ENCODE measurements at regions not wholly inside any gene's neighbourhood (a gene's known extent, or its start where the extent isn't known, plus 50 kb on each side); places are given as distances from the start of the nearest gene placed in this dataset.

DNA sequence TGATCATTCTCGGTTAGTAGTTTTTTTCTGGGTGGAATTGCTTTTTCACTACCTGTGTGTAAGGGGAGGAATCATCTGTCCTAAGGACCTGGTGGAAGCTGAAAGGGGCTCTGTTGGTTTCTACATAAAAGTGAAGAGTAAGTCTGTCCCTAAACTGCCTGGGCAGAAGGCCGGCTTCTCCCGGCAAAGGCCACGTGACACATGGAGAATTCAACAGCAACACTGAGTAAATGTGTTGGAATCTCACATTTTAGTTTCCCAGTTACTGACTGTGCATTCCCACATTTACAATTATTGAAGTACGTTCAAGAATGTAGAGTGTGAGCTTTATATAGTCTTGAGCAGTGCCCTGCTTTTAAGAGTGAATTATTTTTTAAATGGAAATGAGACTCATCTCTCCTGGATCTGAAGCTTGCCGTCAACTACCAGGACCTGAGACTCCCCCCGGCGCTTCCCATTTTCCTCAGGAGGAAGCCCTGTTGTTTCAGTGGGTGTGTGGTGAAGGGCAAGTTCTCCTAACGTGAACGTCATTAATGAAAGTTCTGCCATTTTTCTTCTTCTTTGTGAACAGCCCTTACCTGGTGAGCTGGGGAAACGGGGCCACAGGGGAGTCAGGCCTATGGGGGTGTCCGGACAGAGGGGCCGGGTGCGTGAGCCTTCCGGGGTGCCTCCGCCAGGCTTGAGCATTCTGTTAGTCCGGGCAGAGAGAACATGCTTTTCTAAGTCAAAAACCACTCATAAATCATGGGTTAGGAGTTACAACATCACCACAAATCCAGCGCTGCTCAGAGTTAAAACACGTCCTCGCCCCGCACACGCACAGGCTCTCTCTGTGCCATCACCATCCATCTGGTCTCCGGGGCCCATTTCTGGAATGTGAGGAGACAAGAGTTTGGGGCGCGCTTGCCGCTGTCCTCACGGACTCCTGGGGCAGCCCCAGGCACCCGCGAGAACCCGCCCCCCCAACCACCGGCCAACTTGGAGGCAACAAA lies 56.6 kb upstream of the SMOC2 start:
- H3K4me3 ChIP-seq (ENCODE audit: low read depth, low read length): no peak overlapping the region
- in situ Hi-C loops (cut with HindIII; ENCODE audit: low sequenced_read_pairs): no loop called here
- TF ChIP-seq, protein P1, sequence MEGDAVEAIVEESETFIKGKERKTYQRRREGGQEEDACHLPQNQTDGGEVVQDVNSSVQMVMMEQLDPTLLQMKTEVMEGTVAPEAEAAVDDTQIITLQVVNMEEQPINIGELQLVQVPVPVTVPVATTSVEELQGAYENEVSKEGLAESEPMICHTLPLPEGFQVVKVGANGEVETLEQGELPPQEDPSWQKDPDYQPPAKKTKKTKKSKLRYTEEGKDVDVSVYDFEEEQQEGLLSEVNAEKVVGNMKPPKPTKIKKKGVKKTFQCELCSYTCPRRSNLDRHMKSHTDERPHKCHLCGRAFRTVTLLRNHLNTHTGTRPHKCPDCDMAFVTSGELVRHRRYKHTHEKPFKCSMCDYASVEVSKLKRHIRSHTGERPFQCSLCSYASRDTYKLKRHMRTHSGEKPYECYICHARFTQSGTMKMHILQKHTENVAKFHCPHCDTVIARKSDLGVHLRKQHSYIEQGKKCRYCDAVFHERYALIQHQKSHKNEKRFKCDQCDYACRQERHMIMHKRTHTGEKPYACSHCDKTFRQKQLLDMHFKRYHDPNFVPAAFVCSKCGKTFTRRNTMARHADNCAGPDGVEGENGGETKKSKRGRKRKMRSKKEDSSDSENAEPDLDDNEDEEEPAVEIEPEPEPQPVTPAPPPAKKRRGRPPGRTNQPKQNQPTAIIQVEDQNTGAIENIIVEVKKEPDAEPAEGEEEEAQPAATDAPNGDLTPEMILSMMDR (IDR thresholded peaks at IDR 0.05; ENCODE audit: low read depth, low read length, missing control alignments): no peak
- DNase-seq (ENCODE audit: low read depth): no peak

DNA sequence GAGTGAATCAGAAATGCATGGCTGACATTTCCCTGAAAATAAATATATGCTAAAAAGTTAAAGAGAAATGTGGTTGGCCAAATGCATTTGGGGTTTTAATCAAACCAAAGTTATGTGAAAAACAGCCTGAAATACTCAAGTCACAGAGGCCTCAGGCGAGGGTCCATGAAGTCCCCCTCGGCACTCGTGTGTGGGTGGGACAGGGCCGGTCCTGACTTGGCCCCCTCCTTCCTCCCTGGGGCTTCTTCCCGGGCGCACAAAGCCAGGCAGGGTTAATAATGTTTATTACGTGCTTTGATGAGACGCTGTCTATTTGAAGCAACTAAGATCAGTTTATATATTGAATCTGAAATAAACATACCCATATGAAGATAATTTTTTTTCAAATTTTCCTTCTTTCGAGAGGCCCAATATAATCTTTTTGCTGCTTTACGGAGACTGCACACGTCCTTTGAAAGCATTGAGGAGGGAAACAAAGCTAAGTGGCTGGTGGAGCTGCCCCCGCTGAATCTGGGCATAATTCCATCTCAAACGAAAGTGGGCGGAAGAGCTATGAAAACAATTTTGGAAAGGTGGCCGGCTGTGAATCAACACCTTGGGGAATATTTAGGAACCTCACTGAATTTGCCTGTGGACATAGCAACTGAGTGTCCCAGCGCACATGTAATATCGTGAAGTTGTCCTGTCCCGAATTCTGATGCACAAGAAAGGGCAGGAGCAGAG lies 55.8 kb upstream of the SMOC2 start:
- H3K4me3 ChIP-seq (ENCODE audit: low read depth, low read length): no peak overlapping the region
- TF ChIP-seq, protein P1 (IDR thresholded peaks at IDR 0.05; ENCODE audit: low read depth, low read length, missing control alignments): no peak
- in situ Hi-C loops (cut with HindIII; ENCODE audit: low sequenced_read_pairs): no loop called here
- no peak for DNase-seq (ENCODE audit: low read depth)

DNA sequence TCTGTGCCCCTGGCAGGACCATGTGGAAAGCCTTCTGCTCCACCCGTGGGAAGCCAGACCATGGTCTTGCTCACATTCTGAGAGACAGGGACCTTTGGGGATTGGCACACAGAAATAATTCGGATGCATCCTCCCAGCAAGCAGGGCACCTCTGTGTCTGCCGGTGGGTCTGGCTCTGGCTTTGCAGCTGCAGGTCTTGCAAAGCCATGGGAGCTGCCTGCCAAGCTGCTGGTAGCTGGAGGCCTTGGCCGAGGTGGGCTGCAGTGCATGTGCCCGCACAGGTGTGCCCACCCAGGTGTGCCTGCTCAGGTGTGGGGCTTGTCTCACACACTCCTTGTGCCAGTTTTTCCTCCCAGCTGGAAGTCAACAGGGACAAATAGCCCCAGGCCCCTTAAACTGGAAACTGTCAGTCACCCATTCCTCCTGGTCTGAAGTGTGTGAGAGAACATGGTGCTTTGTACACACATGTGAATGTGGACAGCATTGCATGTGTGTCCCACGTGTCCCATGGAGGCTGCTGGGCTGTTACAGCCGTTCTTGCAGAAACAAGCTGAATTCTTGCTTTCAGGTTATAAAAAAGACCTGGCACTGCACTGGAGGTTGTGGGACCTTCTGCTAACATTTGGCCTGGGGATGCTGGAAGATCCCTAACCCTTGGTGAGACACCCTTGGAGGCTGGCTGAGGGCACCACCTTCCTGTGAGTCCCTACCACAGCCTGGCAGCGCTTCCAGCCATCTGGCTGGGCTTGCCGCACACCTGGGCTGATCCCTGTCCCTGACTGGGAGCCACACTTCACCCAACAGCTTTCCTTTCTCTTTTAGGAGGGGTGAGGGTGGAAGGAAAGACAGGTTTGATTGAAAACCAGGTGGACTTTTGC lies 54.9 kb upstream of the SMOC2 start:
- TF ChIP-seq, protein P1 (IDR thresholded peaks at IDR 0.05; ENCODE audit: low read depth, low read length, missing control alignments): no peak
- DNase-seq (ENCODE audit: low read depth): no peak
- in situ Hi-C loops (cut with HindIII; ENCODE audit: low sequenced_read_pairs): no loop called here
- no peak overlapping the region for H3K4me3 ChIP-seq (ENCODE audit: low read depth, low read length)

DNA sequence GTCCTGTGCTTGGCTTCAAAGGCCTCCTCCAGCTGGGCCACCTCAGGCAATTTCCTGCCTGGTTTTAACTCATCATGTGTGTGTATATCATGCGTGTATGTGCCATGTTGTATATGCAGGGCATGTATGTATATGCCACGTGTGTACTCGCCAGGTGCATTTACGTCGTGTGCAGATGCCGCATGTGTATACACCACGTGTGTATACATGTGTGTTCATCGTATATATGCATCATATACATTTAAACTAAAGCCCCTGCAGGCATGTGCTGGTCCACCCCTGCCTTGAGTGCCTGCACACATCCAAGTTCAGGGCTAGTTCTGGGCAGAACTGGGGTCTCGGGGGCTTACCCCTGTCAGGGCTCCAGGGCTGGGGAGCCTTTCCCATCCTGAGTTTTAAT lies 54.0 kb upstream of the SMOC2 start:
- TF ChIP-seq, protein P1 (IDR thresholded peaks at IDR 0.05; ENCODE audit: low read depth, low read length, missing control alignments): no peak
- in situ Hi-C loops (cut with HindIII; ENCODE audit: low sequenced_read_pairs): no loop called here
- DNase-seq (ENCODE audit: low read depth): no peak
- H3K4me3 ChIP-seq (ENCODE audit: low read depth, low read length): no peak overlapping the region

DNA sequence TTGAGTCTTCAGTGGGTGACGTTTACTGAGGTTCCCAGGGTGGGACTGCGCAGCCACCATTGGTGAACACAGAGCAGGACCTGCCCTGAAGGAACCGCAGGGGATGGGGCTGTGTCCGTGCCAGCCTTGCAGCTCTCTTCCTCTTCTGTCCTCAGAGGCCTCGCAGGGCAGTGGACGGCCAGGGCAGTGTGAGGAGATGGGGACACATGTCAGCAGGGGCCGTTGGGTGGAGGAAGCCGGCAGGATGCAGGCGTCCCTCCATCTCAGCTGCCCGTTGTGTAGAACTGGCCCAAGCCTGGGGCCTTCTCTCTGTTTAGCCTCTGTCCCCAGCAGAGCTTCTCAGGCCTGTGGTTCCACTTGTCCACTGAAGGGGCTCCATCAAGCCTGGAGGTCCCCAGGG lies 53.6 kb upstream of the SMOC2 start:
- no peak for DNase-seq (ENCODE audit: low read depth)
- H3K4me3 ChIP-seq (ENCODE audit: low read depth, low read length): no peak overlapping the region
- TF ChIP-seq, protein P1 (IDR thresholded peaks at IDR 0.05; ENCODE audit: low read depth, low read length, missing control alignments): no peak
- in situ Hi-C loops (cut with HindIII; ENCODE audit: low sequenced_read_pairs): no loop called here

DNA sequence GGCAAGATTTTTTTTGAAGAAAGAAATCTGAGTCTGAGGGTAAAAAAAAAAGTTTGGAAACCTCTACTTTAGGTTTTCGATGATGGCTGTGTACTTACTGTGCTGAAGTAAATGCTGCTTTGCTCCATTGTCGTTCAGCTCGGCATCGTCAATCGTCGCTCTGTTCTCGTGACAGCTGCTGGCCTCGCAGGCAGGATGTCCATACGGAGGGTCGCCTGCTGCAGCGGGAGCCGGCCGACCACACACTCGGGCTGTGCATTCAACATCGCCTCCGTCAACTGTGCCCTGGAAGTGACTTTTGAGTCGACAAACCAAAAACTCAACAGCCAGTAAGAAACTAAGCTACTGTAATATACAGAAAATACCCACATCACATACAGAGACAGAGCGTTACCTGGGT lies 53.1 kb upstream of the SMOC2 start:
- in situ Hi-C loops (cut with HindIII; ENCODE audit: low sequenced_read_pairs): no loop called here
- TF ChIP-seq, protein P1 (IDR thresholded peaks at IDR 0.05; ENCODE audit: low read depth, low read length, missing control alignments): no peak
- H3K4me3 ChIP-seq (ENCODE audit: low read depth, low read length): no peak overlapping the region
- DNase-seq (ENCODE audit: low read depth): no peak

Data from astrocyte of the cerebellum (primary cell).